GM23338 (cell line): ENCODE measurements at regions not wholly inside any gene's neighbourhood (a gene's known extent, or its start where the extent isn't known, plus 50 kb on each side); places are given as distances from the start of the nearest gene placed in this dataset.

Experiments
- ATAC-seq: fragments of 200-7000 bp; cut with Tn5 transposase; 3 replicates; pipeline ENCODE4 v1.9.1; 2020
- DNase-seq: peaks from one replicate; pipeline ENCODE4 v3.0.0-alpha.2; 2015; ENCODE audit warnings: low spot score
- H2AFZ ChIP-seq: fragments of 200-600 bp; sonication (generic); 2 replicates; pipeline ENCODE4 v1.8.0; 2016; ENCODE audit warnings: antibody characterized with exemption, mild to moderate bottlenecking, moderate library complexity
- H3F3A ChIP-seq: fragments of 200-600 bp; sonication (generic); replicated peaks from 2 replicates; pipeline ENCODE4 v1.8.0; 2017; ENCODE audit warnings: antibody characterized with exemption, mixed run types, low read depth
- H3K27ac ChIP-seq: fragments of 200-600 bp; sonication (generic); 2 replicates; pipeline ENCODE4 v1.6.1; 2016; ENCODE audit warnings: low read depth
- H3K27me3 ChIP-seq: fragments of 200-600 bp; sonication (generic); 2 replicates; pipeline ENCODE4 v1.8.0; 2016; ENCODE audit warnings: mild to moderate bottlenecking, mixed run types, moderate library complexity; ENCODE audit not compliant: insufficient read depth
- H3K36me3 ChIP-seq: fragments of 200-600 bp; sonication (generic); 2 replicates; pipeline ENCODE4 v1.8.0; 2016; ENCODE audit warnings: mild to moderate bottlenecking; ENCODE audit not compliant: insufficient read depth
- H3K4me1 ChIP-seq: fragments of 200-600 bp; sonication (generic); 2 replicates; pipeline ENCODE4 v1.8.0; 2016; ENCODE audit warnings: mild to moderate bottlenecking, moderate library complexity; ENCODE audit not compliant: insufficient read depth
- H3K4me2 ChIP-seq: fragments of 200-600 bp; sonication (generic); 2 replicates; pipeline ENCODE4 v1.7.1; 2017; ENCODE audit warnings: mixed run types
- H3K4me3 ChIP-seq: fragments of 200-600 bp; sonication (generic); 2 replicates; pipeline ENCODE4 v1.6.1; 2016; ENCODE audit warnings: mixed run types
- H3K79me2 ChIP-seq: fragments of 200-600 bp; sonication (generic); replicated peaks from 2 replicates; pipeline ENCODE4 v1.8.0; 2017; ENCODE audit warnings: mild to moderate bottlenecking; ENCODE audit not compliant: insufficient read depth
- H3K9me2 ChIP-seq: fragments of 200-600 bp; sonication (generic); 2 replicates; pipeline ENCODE4 v1.8.0; 2017; ENCODE audit not compliant: insufficient read depth
- H4K20me1 ChIP-seq: fragments of 200-600 bp; sonication (generic); replicated peaks from 2 replicates; pipeline ENCODE4 v1.8.0; 2017; ENCODE audit warnings: mild to moderate bottlenecking; ENCODE audit not compliant: insufficient read depth
- H3K27ac Mint-ChIP-seq: 2 replicates; pipeline ENCODE4 v1.8.0; 2020; ENCODE audit warnings: inconsistent platforms, mild to moderate bottlenecking, moderate library complexity, mixed read lengths
- H3K27me3 Mint-ChIP-seq: 3 replicates; pipeline ENCODE4 v1.8.0; 2022; ENCODE audit warnings: low read depth, mild to moderate bottlenecking, moderate library complexity, mixed read lengths, inconsistent platforms; ENCODE audit not compliant: insufficient read depth, poor library complexity
- H3K36me3 Mint-ChIP-seq: 3 replicates; pipeline ENCODE4 v1.8.0; 2021; ENCODE audit warnings: low read depth, mild to moderate bottlenecking, inconsistent platforms, moderate library complexity, mixed read lengths
- H3K4me1 Mint-ChIP-seq: 3 replicates; pipeline ENCODE4 v1.8.0; 2020; ENCODE audit warnings: mild to moderate bottlenecking, inconsistent platforms, mixed read lengths
- H3K4me3 Mint-ChIP-seq: 3 replicates; pipeline ENCODE4 v1.8.0; 2021; ENCODE audit warnings: moderate library complexity, mild to moderate bottlenecking, inconsistent platforms, mixed read lengths
- H3K9me3 Mint-ChIP-seq: 3 replicates; pipeline ENCODE4 v1.8.0; 2020; ENCODE audit warnings: moderate library complexity, mild to moderate bottlenecking, inconsistent platforms, mixed read lengths
- CTCF ChIP-seq, 2 experiments: fragments of 200-600 bp in 1 of 2; sonication (generic) in 1 of 2; conservative IDR thresholded peaks; 2 replicates each; pipeline versions ENCODE4 v1.5.1 to v1.6.1; 2016 to 2017; ENCODE audit warnings: antibody characterized with exemption in 2 of 2, low read depth in 2 of 2, mild to moderate bottlenecking in 2 of 2, moderate library complexity in 1 of 2
- EZH2 ChIP-seq: fragments of 200-600 bp; sonication (generic); IDR thresholded peaks from one replicate; pipeline ENCODE4 v1.8.0; 2017; ENCODE audit warnings: antibody characterized with exemption, mild to moderate bottlenecking, low read depth; ENCODE audit not compliant: unreplicated experiment
- EZH2phosphoT487 ChIP-seq: fragments of 200-600 bp; sonication (generic); IDR thresholded peaks from one replicate; pipeline ENCODE4 v1.8.1; 2018; ENCODE audit warnings: antibody characterized with exemption; ENCODE audit not compliant: unreplicated experiment
- NANOG ChIP-seq: IDR thresholded peaks from 2 replicates; pipeline ENCODE4 v1.6.1; 2016; ENCODE audit warnings: antibody characterized with exemption, borderline replicate concordance
- STAT1 ChIP-seq: IDR thresholded peaks from one replicate; pipeline ENCODE4 v1.6.1; 2016; ENCODE audit warnings: antibody characterized with exemption; ENCODE audit not compliant: unreplicated experiment
- ZNF331 ChIP-seq: fragments of 250-450 bp; sonication (Bioruptor Pico); IDR thresholded peaks from 2 replicates; pipeline ENCODE4 v1.5.0; 2020; ENCODE audit warnings: low read depth, mild to moderate bottlenecking, moderate library complexity
- TF ChIP-seq, protein P1 (sequence below): IDR thresholded peaks from 2 replicates; pipeline ENCODE4 v1.6.1; 2016; ENCODE audit warnings: antibody characterized with exemption
- TF ChIP-seq, protein P2 (sequence below): IDR thresholded peaks from one replicate; pipeline ENCODE4 v1.6.1; 2018; ENCODE audit warnings: antibody characterized with exemption; ENCODE audit not compliant: unreplicated experiment
- TF ChIP-seq, protein P3 (sequence below): fragments of 250-450 bp; sonication (Bioruptor Pico); IDR thresholded peaks from 2 replicates; pipeline ENCODE4 v1.5.0; 2020; ENCODE audit warnings: mild to moderate bottlenecking, moderate library complexity

DNA sequence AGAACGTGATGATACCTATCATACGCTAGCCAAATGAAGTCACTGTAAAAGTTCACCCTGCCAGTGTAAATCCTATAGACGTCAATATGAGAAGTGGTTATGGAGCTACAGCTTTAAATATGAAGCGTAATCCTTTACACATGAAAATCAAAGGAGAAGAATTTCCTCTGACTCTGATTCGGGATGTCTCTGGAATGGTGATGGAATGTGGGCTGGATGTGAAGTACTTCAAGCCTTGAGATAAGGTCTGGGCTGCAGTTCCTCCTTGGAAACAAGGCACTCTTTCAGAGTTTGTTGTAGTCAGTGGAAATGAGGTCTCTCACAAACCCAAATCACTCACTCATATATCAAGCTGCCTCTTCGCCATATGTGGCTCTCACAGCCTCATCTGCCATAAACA is 53.1 kb upstream of the NAP1L1 start:
- Histone ChIP-seq H3K79me2 (no peaks in the 10 kb centered on the region), H3K27me3 (no peaks in the 10 kb centered on the region), H4K20me1 (no peaks in the 10 kb centered on the region), H3K4me2 (no peak overlapping the region), H3K4me3 (no peak overlapping the region), H3K9me2 (peaks cover 13% of the 10 kb centered on the region), H3K36me3 (no peaks in the 10 kb centered on the region), H3K27ac (no peak overlapping the region), H3K4me1 (no peaks in the 10 kb centered on the region), H3F3A (no peaks in the 10 kb centered on the region), H2AFZ (no peak overlapping the region)
- Mint-ChIP-seq H3K27ac (no peak overlapping the region), H3K9me3 (peaks cover 12% of the 10 kb centered on the region; the same call in 2 of the 3 replicates), H3K27me3 (no peaks in the 10 kb centered on the region), H3K4me3 (no peak overlapping the region), H3K4me1 (no peaks in the 10 kb centered on the region), H3K36me3 (no peaks in the 10 kb centered on the region)
- TF ChIP-seq, protein P1, sequence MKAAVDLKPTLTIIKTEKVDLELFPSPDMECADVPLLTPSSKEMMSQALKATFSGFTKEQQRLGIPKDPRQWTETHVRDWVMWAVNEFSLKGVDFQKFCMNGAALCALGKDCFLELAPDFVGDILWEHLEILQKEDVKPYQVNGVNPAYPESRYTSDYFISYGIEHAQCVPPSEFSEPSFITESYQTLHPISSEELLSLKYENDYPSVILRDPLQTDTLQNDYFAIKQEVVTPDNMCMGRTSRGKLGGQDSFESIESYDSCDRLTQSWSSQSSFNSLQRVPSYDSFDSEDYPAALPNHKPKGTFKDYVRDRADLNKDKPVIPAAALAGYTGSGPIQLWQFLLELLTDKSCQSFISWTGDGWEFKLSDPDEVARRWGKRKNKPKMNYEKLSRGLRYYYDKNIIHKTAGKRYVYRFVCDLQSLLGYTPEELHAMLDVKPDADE = no peak
- TF ChIP-seq, protein P2, sequence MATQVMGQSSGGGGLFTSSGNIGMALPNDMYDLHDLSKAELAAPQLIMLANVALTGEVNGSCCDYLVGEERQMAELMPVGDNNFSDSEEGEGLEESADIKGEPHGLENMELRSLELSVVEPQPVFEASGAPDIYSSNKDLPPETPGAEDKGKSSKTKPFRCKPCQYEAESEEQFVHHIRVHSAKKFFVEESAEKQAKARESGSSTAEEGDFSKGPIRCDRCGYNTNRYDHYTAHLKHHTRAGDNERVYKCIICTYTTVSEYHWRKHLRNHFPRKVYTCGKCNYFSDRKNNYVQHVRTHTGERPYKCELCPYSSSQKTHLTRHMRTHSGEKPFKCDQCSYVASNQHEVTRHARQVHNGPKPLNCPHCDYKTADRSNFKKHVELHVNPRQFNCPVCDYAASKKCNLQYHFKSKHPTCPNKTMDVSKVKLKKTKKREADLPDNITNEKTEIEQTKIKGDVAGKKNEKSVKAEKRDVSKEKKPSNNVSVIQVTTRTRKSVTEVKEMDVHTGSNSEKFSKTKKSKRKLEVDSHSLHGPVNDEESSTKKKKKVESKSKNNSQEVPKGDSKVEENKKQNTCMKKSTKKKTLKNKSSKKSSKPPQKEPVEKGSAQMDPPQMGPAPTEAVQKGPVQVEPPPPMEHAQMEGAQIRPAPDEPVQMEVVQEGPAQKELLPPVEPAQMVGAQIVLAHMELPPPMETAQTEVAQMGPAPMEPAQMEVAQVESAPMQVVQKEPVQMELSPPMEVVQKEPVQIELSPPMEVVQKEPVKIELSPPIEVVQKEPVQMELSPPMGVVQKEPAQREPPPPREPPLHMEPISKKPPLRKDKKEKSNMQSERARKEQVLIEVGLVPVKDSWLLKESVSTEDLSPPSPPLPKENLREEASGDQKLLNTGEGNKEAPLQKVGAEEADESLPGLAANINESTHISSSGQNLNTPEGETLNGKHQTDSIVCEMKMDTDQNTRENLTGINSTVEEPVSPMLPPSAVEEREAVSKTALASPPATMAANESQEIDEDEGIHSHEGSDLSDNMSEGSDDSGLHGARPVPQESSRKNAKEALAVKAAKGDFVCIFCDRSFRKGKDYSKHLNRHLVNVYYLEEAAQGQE = no peak
- TF ChIP-seq ZNF331 (CRISPR knock-in tag) (no peak), EZH2 (no peak)
- ATAC-seq (no peak), DNase-seq (peak; percentile 2)

- no peak for DNase-seq
- no peak overlapping the region for H3K4me3 Mint-ChIP-seq
- Histone ChIP-seq H3F3A (no peaks in the 10 kb centered on the region), H3K4me2 (no peak overlapping the region), H4K20me1 (no peaks in the 10 kb centered on the region), H3K27me3 (no peaks in the 10 kb centered on the region), H3K4me1 (no peaks in the 10 kb centered on the region), H3K79me2 (no peaks in the 10 kb centered on the region), H3K36me3 (no peaks in the 10 kb centered on the region), H3K27ac (no peak overlapping the region), H3K4me3 (no peak overlapping the region), H3K9me2 (peaks cover 13% of the 10 kb centered on the region), H2AFZ (peak overlapping the region; percentile 29; the same call in 1 of the 2 replicates)
- ATAC-seq = no peak
- H3K4me1 Mint-ChIP-seq = no peaks in the 10 kb centered on the region
- H3K9me3 Mint-ChIP-seq = peaks cover 12% of the 10 kb centered on the region; the same call in 2 of the 3 replicates
- no peak overlapping the region for H3K27ac Mint-ChIP-seq
- no peaks in the 10 kb centered on the region for H3K36me3 Mint-ChIP-seq
- H3K27me3 Mint-ChIP-seq = no peaks in the 10 kb centered on the region
- TF ChIP-seq STAT1 = no peak
- no peak for TF ChIP-seq CTCF (conservative IDR thresholded peaks at IDR 0.05; ENCODE audit: low read depth in 2 of 2)
- TF ChIP-seq EZH2phosphoT487 = no peak
- TF ChIP-seq, protein P3, sequence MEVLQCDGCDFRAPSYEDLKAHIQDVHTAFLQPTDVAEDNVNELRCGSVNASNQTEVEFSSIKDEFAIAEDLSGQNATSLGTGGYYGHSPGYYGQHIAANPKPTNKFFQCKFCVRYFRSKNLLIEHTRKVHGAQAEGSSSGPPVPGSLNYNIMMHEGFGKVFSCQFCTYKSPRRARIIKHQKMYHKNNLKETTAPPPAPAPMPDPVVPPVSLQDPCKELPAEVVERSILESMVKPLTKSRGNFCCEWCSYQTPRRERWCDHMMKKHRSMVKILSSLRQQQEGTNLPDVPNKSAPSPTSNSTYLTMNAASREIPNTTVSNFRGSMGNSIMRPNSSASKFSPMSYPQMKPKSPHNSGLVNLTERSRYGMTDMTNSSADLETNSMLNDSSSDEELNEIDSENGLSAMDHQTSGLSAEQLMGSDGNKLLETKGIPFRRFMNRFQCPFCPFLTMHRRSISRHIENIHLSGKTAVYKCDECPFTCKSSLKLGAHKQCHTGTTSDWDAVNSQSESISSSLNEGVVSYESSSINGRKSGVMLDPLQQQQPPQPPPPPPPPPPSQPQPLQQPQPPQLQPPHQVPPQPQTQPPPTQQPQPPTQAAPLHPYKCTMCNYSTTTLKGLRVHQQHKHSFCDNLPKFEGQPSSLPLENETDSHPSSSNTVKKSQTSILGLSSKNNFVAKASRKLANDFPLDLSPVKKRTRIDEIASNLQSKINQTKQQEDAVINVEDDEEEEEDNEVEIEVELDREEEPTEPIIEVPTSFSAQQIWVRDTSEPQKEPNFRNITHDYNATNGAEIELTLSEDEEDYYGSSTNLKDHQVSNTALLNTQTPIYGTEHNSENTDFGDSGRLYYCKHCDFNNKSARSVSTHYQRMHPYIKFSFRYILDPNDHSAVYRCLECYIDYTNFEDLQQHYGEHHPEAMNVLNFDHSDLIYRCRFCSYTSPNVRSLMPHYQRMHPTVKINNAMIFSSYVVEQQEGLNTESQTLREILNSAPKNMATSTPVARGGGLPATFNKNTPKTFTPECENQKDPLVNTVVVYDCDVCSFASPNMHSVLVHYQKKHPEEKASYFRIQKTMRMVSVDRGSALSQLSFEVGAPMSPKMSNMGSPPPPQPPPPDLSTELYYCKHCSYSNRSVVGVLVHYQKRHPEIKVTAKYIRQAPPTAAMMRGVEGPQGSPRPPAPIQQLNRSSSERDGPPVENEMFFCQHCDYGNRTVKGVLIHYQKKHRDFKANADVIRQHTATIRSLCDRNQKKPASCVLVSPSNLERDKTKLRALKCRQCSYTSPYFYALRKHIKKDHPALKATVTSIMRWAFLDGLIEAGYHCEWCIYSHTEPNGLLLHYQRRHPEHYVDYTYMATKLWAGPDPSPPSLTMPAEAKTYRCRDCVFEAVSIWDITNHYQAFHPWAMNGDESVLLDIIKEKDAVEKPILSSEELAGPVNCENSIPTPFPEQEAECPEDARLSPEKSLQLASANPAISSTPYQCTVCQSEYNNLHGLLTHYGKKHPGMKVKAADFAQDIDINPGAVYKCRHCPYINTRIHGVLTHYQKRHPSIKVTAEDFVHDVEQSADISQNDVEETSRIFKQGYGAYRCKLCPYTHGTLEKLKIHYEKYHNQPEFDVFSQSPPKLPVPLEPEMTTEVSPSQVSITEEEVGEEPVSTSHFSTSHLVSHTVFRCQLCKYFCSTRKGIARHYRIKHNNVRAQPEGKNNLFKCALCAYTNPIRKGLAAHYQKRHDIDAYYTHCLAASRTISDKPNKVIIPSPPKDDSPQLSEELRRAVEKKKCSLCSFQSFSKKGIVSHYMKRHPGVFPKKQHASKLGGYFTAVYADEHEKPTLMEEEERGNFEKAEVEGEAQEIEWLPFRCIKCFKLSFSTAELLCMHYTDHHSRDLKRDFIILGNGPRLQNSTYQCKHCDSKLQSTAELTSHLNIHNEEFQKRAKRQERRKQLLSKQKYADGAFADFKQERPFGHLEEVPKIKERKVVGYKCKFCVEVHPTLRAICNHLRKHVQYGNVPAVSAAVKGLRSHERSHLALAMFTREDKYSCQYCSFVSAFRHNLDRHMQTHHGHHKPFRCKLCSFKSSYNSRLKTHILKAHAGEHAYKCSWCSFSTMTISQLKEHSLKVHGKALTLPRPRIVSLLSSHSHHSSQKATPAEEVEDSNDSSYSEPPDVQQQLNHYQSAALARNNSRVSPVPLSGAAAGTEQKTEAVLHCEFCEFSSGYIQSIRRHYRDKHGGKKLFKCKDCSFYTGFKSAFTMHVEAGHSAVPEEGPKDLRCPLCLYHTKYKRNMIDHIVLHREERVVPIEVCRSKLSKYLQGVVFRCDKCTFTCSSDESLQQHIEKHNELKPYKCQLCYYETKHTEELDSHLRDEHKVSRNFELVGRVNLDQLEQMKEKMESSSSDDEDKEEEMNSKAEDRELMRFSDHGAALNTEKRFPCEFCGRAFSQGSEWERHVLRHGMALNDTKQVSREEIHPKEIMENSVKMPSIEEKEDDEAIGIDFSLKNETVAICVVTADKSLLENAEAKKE = no peak
- TF ChIP-seq NANOG = no peak
Observed at GRCh38 chr12:76135456-76135855, 51.0 kb upstream of the NAP1L1 start.
